ENCODE measurements at regions not wholly inside any gene's neighbourhood (a gene's known extent, or its start where the extent isn't known, plus 50 kb on each side); places are given as distances from the start of the nearest gene placed in this dataset.
"Not testable (repeated sequence)": the region's sequence is repeated elsewhere in the genome, so short reads cannot be mapped to it uniquely, and the experiment has no call there.

- DNase-seq (ENCODE audit: low spot score in 2 of 2): no peak
- 60 to 87% methylated on average over 4 of the region's 4 CpGs for WGBS, 2 donors
- intact Hi-C loops (cut with DNase I; ENCODE audit: low total_unique reads): no loop called here
- H3K4me3 ChIP-seq (ENCODE audit: low read depth, poor library complexity, severe bottlenecking): no peak overlapping the region
- no peak for TF ChIP-seq CTCF (IDR thresholded peaks at IDR 0.05)
- no peak for TF ChIP-seq POLR2A (IDR thresholded peaks at IDR 0.05)
Measured at GRCh38 chrX:144612076-144612475, 635.2 kb upstream of the SPANXN1 start.

- no peak overlapping the region for H3K4me3 ChIP-seq (ENCODE audit: low read depth, poor library complexity, severe bottlenecking)
- 55 to 67% methylated on average over 4 of the region's 4 CpGs for WGBS, 2 donors
- no peak for DNase-seq (ENCODE audit: low spot score in 2 of 2)
- no peak for TF ChIP-seq CTCF (IDR thresholded peaks at IDR 0.05)
- no peak for TF ChIP-seq POLR2A (IDR thresholded peaks at IDR 0.05)
- intact Hi-C loops (cut with DNase I; ENCODE audit: low total_unique reads): no loop called here
Measured at GRCh38 chrX:144616317-144616716, 631.0 kb upstream of the SPANXN1 start.

GRCh38 chrX:144627947-144628346 lies 619.4 kb upstream of the SPANXN1 start:
- TF ChIP-seq CTCF (IDR thresholded peaks at IDR 0.05): no peak
- no peak for TF ChIP-seq POLR2A (IDR thresholded peaks at IDR 0.05)
- intact Hi-C loops (cut with DNase I; ENCODE audit: low total_unique reads): no loop called here
- WGBS, 2 donors: 45 to 52% methylated on average over 3 of the region's 3 CpGs
- no peak for DNase-seq (ENCODE audit: low spot score in 2 of 2)
- no peak overlapping the region for H3K4me3 ChIP-seq (ENCODE audit: low read depth, poor library complexity, severe bottlenecking)

- WGBS, 2 donors: 56 to 74% methylated on average over 8 of the region's 8 CpGs
- intact Hi-C loops (cut with DNase I; ENCODE audit: low total_unique reads); H3K4me3 ChIP-seq (ENCODE audit: low read depth, poor library complexity, severe bottlenecking); DNase-seq (ENCODE audit: low spot score in 2 of 2): not testable (repeated sequence)
Measured at GRCh38 chrX:144634451-144634850, 612.9 kb upstream of the SPANXN1 start.

GRCh38 chrX:144637731-144638130 lies 609.6 kb upstream of the SPANXN1 start:
- DNase-seq (ENCODE audit: low spot score in 2 of 2): no peak
- 76 to 93% methylated on average over 2 of the region's 2 CpGs for WGBS, 2 donors
- TF ChIP-seq CTCF (IDR thresholded peaks at IDR 0.05) (no peak), POLR2A (IDR thresholded peaks at IDR 0.05) (no peak)
- intact Hi-C loops (cut with DNase I; ENCODE audit: low total_unique reads): no loop called here
- H3K4me3 ChIP-seq (ENCODE audit: low read depth, poor library complexity, severe bottlenecking): no peak overlapping the region

GRCh38 chrX:144648788-144649187 lies 598.5 kb upstream of the SPANXN1 start:
- TF ChIP-seq POLR2A (IDR thresholded peaks at IDR 0.05) (no peak), CTCF (IDR thresholded peaks at IDR 0.05) (no peak)
- 86 to 91% methylated on average over 2 of the region's 2 CpGs for WGBS, 2 donors
- no peak overlapping the region for H3K4me3 ChIP-seq (ENCODE audit: low read depth, poor library complexity, severe bottlenecking)
- intact Hi-C loops (cut with DNase I; ENCODE audit: low total_unique reads): no loop called here
- no peak for DNase-seq (ENCODE audit: low spot score in 2 of 2)

Data from lower leg skin (tissue), 4 donors.